ENCODE measurements at regions not wholly inside any gene's neighbourhood (a gene's known extent, or its start where the extent isn't known, plus 50 kb on each side); places are given as distances from the start of the nearest gene placed in this dataset.
A peak's percentile ranks its signal among the peaks of the same experiment; 100 is the strongest.
"Not testable (repeated sequence)": the region's sequence is repeated elsewhere in the genome, so short reads cannot be mapped to it uniquely, and the experiment has no call there.

- no peak for DNase-seq (ENCODE audit: low read depth in 2 of 3, low spot score in 2 of 3)
These were observed 279.7 kb upstream of the MGMT start for GRCh38 chr10:129187331-129187730.

- peak in 1 of 3 donors; percentile 9 for DNase-seq (ENCODE audit: low read depth in 2 of 3, low spot score in 2 of 3)
These were observed 275.2 kb upstream of the MGMT start for GRCh38 chr10:129191797-129192196.

- peak in 1 of 3 donors; percentile 15 for DNase-seq (ENCODE audit: low read depth in 2 of 3, low spot score in 2 of 3)
These were observed 274.5 kb upstream of the MGMT start for GRCh38 chr10:129192344-129193128.

GRCh38 chr10:129193148-129193547 is 273.9 kb upstream of the MGMT start:
- DNase-seq (ENCODE audit: low read depth in 2 of 3, low spot score in 2 of 3) = peak in 1 of 3 donors; percentile 17

GRCh38 chr10:129194181-129194870 is 272.7 kb upstream of the MGMT start:
- peak in 2 of 3 donors; percentile 26 to 67 for DNase-seq (ENCODE audit: low read depth in 2 of 3, low spot score in 2 of 3)

GRCh38 chr10:129199826-129200225 is 267.2 kb upstream of the MGMT start:
- DNase-seq (ENCODE audit: low read depth in 2 of 3, low spot score in 2 of 3) = no peak

GRCh38 chr10:129203819-129204218 is 263.2 kb upstream of the MGMT start:
- no peak for DNase-seq (ENCODE audit: low read depth in 2 of 3, low spot score in 2 of 3)

GRCh38 chr10:129207297-129207696 is 259.7 kb upstream of the MGMT start:
- DNase-seq (ENCODE audit: low read depth in 2 of 3, low spot score in 2 of 3) = no peak

GRCh38 chr10:129210876-129211275 is 256.2 kb upstream of the MGMT start:
- DNase-seq (ENCODE audit: low read depth in 2 of 3, low spot score in 2 of 3) = no peak

GRCh38 chr10:129213256-129213655 is 253.8 kb upstream of the MGMT start:
- no peak for DNase-seq (ENCODE audit: low read depth in 2 of 3, low spot score in 2 of 3)

- not testable (repeated sequence) for DNase-seq (ENCODE audit: low read depth in 2 of 3, low spot score in 2 of 3)
These were observed 253.0 kb upstream of the MGMT start for GRCh38 chr10:129213996-129214395.

GRCh38 chr10:129219364-129219763 is 247.7 kb upstream of the MGMT start:
- no peak for DNase-seq (ENCODE audit: low read depth in 2 of 3, low spot score in 2 of 3)

- DNase-seq (ENCODE audit: low read depth in 2 of 3, low spot score in 2 of 3) = no peak
These were observed 244.6 kb upstream of the MGMT start for GRCh38 chr10:129222436-129222835.

GRCh38 chr10:129223363-129223762 is 243.7 kb upstream of the MGMT start:
- DNase-seq (ENCODE audit: low read depth in 2 of 3, low spot score in 2 of 3) = no peak

GRCh38 chr10:129224065-129224464 is 243.0 kb upstream of the MGMT start:
- DNase-seq (ENCODE audit: low read depth in 2 of 3, low spot score in 2 of 3) = no peak

- no peak for DNase-seq (ENCODE audit: low read depth in 2 of 3, low spot score in 2 of 3)
These were observed 235.2 kb upstream of the MGMT start for GRCh38 chr10:129231821-129232220.

GRCh38 chr10:129233351-129234148 is 233.5 kb upstream of the MGMT start:
- no peak for DNase-seq (ENCODE audit: low read depth in 2 of 3, low spot score in 2 of 3)

GRCh38 chr10:129236274-129236691 is 230.8 kb upstream of the MGMT start:
- no peak for DNase-seq (ENCODE audit: low read depth in 2 of 3, low spot score in 2 of 3)

- DNase-seq (ENCODE audit: low read depth in 2 of 3, low spot score in 2 of 3) = no peak
These were observed 225.6 kb upstream of the MGMT start for GRCh38 chr10:129241461-129241860.

GRCh38 chr10:129244298-129244697 is 222.7 kb upstream of the MGMT start:
- DNase-seq (ENCODE audit: low read depth in 2 of 3, low spot score in 2 of 3) = no peak

GRCh38 chr10:129244757-129245156 is 222.3 kb upstream of the MGMT start:
- no peak for DNase-seq (ENCODE audit: low read depth in 2 of 3, low spot score in 2 of 3)
